ENCODE measurements at regions not wholly inside any gene's neighbourhood (a gene's known extent, or its start where the extent isn't known, plus 50 kb on each side); places are given as distances from the start of the nearest gene placed in this dataset.

DNA sequence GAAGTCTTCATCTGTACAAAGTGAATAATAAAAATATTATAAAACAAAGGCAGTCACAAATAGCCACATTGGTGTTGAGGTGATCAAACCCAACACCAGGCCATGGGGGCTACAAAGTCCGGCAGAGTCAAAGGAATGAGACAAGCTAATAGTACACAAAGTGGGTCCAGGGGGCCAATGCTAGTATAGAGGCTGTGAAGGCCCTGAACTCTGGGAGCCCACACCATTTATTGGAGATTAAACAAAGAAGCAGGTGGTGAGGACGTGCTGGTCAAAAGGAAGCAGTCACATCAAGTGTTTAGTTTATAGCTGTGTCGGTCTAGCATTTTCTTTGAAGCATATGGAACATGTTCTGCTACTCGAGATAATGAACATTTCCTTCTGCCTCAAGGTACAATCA lies 58.6 kb upstream of the CCT8L2 start:
- Histone ChIP-seq H3K36me3 (ENCODE audit: insufficient read depth, low read length, poor library complexity, severe bottlenecking) (no peaks in the 10 kb centered on the region), H3K9me3 (ENCODE audit: low read depth, low read length, poor library complexity, severe bottlenecking) (peaks cover 3% of the 10 kb centered on the region), H3K27ac (ENCODE audit: low read depth, low read length, poor library complexity, severe bottlenecking) (no peak overlapping the region), H3K27me3 (replicated peaks; ENCODE audit: insufficient read depth, low read depth, low read length, poor library complexity) (no peaks in the 10 kb centered on the region), H3K4me1 (ENCODE audit: insufficient read depth, low read length, poor library complexity, severe bottlenecking) (no peaks in the 10 kb centered on the region), H3K4me3 (ENCODE audit: low read depth, low read length, poor library complexity, severe bottlenecking) (no peak overlapping the region)
- intact Hi-C loops (cut with micrococcal nuclease; ENCODE audit: unreplicated experiment), result no loop called here
- ChIA-PET CTCF (no interaction called here), POLR2A (ENCODE audit: low non-redundant PET) (no interaction called here)
- BruUV-seq (replicated peaks), result no TSS peak
- TF ChIP-seq, protein P1, sequence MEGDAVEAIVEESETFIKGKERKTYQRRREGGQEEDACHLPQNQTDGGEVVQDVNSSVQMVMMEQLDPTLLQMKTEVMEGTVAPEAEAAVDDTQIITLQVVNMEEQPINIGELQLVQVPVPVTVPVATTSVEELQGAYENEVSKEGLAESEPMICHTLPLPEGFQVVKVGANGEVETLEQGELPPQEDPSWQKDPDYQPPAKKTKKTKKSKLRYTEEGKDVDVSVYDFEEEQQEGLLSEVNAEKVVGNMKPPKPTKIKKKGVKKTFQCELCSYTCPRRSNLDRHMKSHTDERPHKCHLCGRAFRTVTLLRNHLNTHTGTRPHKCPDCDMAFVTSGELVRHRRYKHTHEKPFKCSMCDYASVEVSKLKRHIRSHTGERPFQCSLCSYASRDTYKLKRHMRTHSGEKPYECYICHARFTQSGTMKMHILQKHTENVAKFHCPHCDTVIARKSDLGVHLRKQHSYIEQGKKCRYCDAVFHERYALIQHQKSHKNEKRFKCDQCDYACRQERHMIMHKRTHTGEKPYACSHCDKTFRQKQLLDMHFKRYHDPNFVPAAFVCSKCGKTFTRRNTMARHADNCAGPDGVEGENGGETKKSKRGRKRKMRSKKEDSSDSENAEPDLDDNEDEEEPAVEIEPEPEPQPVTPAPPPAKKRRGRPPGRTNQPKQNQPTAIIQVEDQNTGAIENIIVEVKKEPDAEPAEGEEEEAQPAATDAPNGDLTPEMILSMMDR (conservative IDR thresholded peaks at IDR 0.05; ENCODE audit: low read depth, low read length), result no peak
- TF ChIP-seq EZH2 (IDR thresholded peaks at IDR 0.05; ENCODE audit: borderline replicate concordance, low read depth, low read length, poor library complexity, severe bottlenecking), result no peak
- DNase-seq (ENCODE audit: low spot score), result no peak

All from A673 (cell line).